ENCODE measurements at regions not wholly inside any gene's neighbourhood (a gene's known extent, or its start where the extent isn't known, plus 50 kb on each side); places are given as distances from the start of the nearest gene placed in this dataset.

- TF ChIP-seq CTCF (conservative IDR thresholded peaks at IDR 0.05) = no peak
- no peak for TF ChIP-seq ZFX (IDR thresholded peaks at IDR 0.05)
These were observed 241.0 kb upstream of the PRSS1 start for GRCh38 chr7:142508251-142508650.
